Ecto neural progenitor cell (in vitro differentiated cells): ENCODE measurements at regions not wholly inside any gene's neighbourhood (a gene's known extent, or its start where the extent isn't known, plus 50 kb on each side); places are given as distances from the start of the nearest gene placed in this dataset.

Experiments
- DNase-seq: peaks from one replicate; pipeline ENCODE4 v3.0.0-alpha.2; 2018; ENCODE audit warnings: low spot score

GRCh38 chr15:39426552-39427532 lies 154.0 kb upstream of the THBS1 start:
- DNase-seq: no peak

GRCh38 chr15:39427705-39428104 lies 153.2 kb upstream of the THBS1 start:
- no peak for DNase-seq

GRCh38 chr15:39429898-39430357 lies 151.0 kb upstream of the THBS1 start:
- no peak for DNase-seq

- no peak for DNase-seq
Measured at GRCh38 chr15:39430389-39430788, 150.5 kb upstream of the THBS1 start.

- DNase-seq: no peak
Measured at GRCh38 chr15:39431376-39431775, 149.5 kb upstream of the THBS1 start.

GRCh38 chr15:39432026-39432425 lies 148.9 kb upstream of the THBS1 start:
- DNase-seq: no peak

- no peak for DNase-seq
Measured at GRCh38 chr15:39432912-39433348, 147.9 kb upstream of the THBS1 start.

- no peak for DNase-seq
Measured at GRCh38 chr15:39433376-39433775, 147.5 kb upstream of the THBS1 start.

- DNase-seq: no peak
Measured at GRCh38 chr15:39434163-39434562, 146.7 kb upstream of the THBS1 start.

- no peak for DNase-seq
Measured at GRCh38 chr15:39434751-39435238, 146.1 kb upstream of the THBS1 start.

GRCh38 chr15:39435244-39435643 lies 145.6 kb upstream of the THBS1 start:
- DNase-seq: no peak

GRCh38 chr15:39438260-39438659 lies 142.6 kb upstream of the THBS1 start:
- no peak for DNase-seq

GRCh38 chr15:39438799-39439592 lies 141.9 kb upstream of the THBS1 start:
- DNase-seq: no peak

- no peak for DNase-seq
Measured at GRCh38 chr15:39442898-39443297, 138.0 kb upstream of the THBS1 start.

GRCh38 chr15:39443659-39444219 lies 137.1 kb upstream of the THBS1 start:
- DNase-seq: no peak

GRCh38 chr15:39444735-39445470 lies 136.0 kb upstream of the THBS1 start:
- DNase-seq: no peak

GRCh38 chr15:39445931-39446330 lies 134.9 kb upstream of the THBS1 start:
- DNase-seq: no peak

GRCh38 chr15:39447346-39447745 lies 133.5 kb upstream of the THBS1 start:
- no peak for DNase-seq

GRCh38 chr15:39447881-39448280 lies 133.0 kb upstream of the THBS1 start:
- no peak for DNase-seq

- no peak for DNase-seq
Measured at GRCh38 chr15:39448409-39448808, 132.5 kb upstream of the THBS1 start.

- no peak for DNase-seq
Measured at GRCh38 chr15:39451121-39451688, 129.7 kb upstream of the THBS1 start.
